ENCODE measurements at regions not wholly inside any gene's neighbourhood (a gene's known extent, or its start where the extent isn't known, plus 50 kb on each side); places are given as distances from the start of the nearest gene placed in this dataset.

- Mint-ChIP-seq H3K4me3 (no peak overlapping the region), H3K27me3 (no peaks in the 10 kb centered on the region), H3K9me3 (peaks cover 2% of the 10 kb centered on the region), H3K36me3 (ENCODE audit: low read depth) (no peaks in the 10 kb centered on the region), H3K27ac (no peak overlapping the region), H3K4me1 (ENCODE audit: low read depth) (peaks cover 12% of the 10 kb centered on the region)
- no peak for DNase-seq
These were observed 67.7 kb upstream of the GCM1 start for GRCh38 chr6:53216301-53216700.

GRCh38 chr6:53214172-53214571, 65.5 kb upstream of the GCM1 start:
- Mint-ChIP-seq H3K4me3 (no peak overlapping the region), H3K27me3 (no peaks in the 10 kb centered on the region), H3K36me3 (ENCODE audit: low read depth) (no peaks in the 10 kb centered on the region), H3K4me1 (ENCODE audit: low read depth) (peaks cover 12% of the 10 kb centered on the region), H3K27ac (no peak overlapping the region), H3K9me3 (peaks cover 2% of the 10 kb centered on the region)
- no peak for DNase-seq

GRCh38 chr6:53210811-53211210, 62.2 kb upstream of the GCM1 start:
- Mint-ChIP-seq H3K36me3 (ENCODE audit: low read depth) (no peaks in the 10 kb centered on the region), H3K27ac (no peak overlapping the region), H3K4me3 (no peak overlapping the region), H3K9me3 (peaks cover 2% of the 10 kb centered on the region), H3K4me1 (ENCODE audit: low read depth) (peaks cover 5% of the 10 kb centered on the region), H3K27me3 (no peaks in the 10 kb centered on the region)
- no peak for DNase-seq

GRCh38 chr6:53209681-53210080, 61.0 kb upstream of the GCM1 start:
- H3K36me3 Mint-ChIP-seq (ENCODE audit: low read depth), result no peaks in the 10 kb centered on the region
- peaks cover 2% of the 10 kb centered on the region for H3K9me3 Mint-ChIP-seq
- H3K27ac Mint-ChIP-seq, result no peak overlapping the region
- DNase-seq, result no peak
- no peaks in the 10 kb centered on the region for H3K27me3 Mint-ChIP-seq
- peaks cover 5% of the 10 kb centered on the region for H3K4me1 Mint-ChIP-seq (ENCODE audit: low read depth)
- H3K4me3 Mint-ChIP-seq, result no peak overlapping the region

GRCh38 chr6:53205778-53206177, 57.1 kb upstream of the GCM1 start:
- Mint-ChIP-seq H3K9me3 (no peaks in the 10 kb centered on the region), H3K36me3 (ENCODE audit: low read depth) (no peaks in the 10 kb centered on the region), H3K27ac (no peak overlapping the region), H3K4me1 (ENCODE audit: low read depth) (peaks cover 7% of the 10 kb centered on the region), H3K4me3 (no peak overlapping the region), H3K27me3 (no peaks in the 10 kb centered on the region)
- no peak for DNase-seq

GRCh38 chr6:53203483-53203882, 54.8 kb upstream of the GCM1 start:
- no peaks in the 10 kb centered on the region for H3K9me3 Mint-ChIP-seq
- peak overlapping the region; percentile 61 for H3K27ac Mint-ChIP-seq
- H3K4me3 Mint-ChIP-seq, result no peak overlapping the region
- no peak for DNase-seq
- no peaks in the 10 kb centered on the region for H3K27me3 Mint-ChIP-seq
- H3K36me3 Mint-ChIP-seq (ENCODE audit: low read depth), result no peaks in the 10 kb centered on the region
- H3K4me1 Mint-ChIP-seq (ENCODE audit: low read depth), result peaks cover 7% of the 10 kb centered on the region

GRCh38 chr6:53202052-53202451, 53.4 kb upstream of the GCM1 start:
- Mint-ChIP-seq H3K9me3 (no peaks in the 10 kb centered on the region), H3K4me1 (ENCODE audit: low read depth) (peaks cover 7% of the 10 kb centered on the region)

GRCh38 chr6:53201270-53201669, 52.6 kb upstream of the GCM1 start:
- DNase-seq, result no peak
- Mint-ChIP-seq H3K27me3 (no peaks in the 10 kb centered on the region), H3K27ac (no peak overlapping the region), H3K36me3 (ENCODE audit: low read depth) (no peaks in the 10 kb centered on the region), H3K9me3 (no peaks in the 10 kb centered on the region), H3K4me3 (no peak overlapping the region), H3K4me1 (ENCODE audit: low read depth) (peaks cover 7% of the 10 kb centered on the region)

More at GRCh38 chr6:53202052-53202451, 53.4 kb upstream of the GCM1 start:
- Mint-ChIP-seq H3K36me3 (ENCODE audit: low read depth) (no peaks in the 10 kb centered on the region), H3K4me3 (no peak overlapping the region), H3K27ac (no peak overlapping the region), H3K27me3 (no peaks in the 10 kb centered on the region)
- DNase-seq, result no peak

- H3K36me3 Mint-ChIP-seq (ENCODE audit: low read depth), result no peaks in the 10 kb centered on the region
- no peak overlapping the region for H3K4me3 Mint-ChIP-seq
- H3K27ac Mint-ChIP-seq, result no peak overlapping the region
- H3K4me1 Mint-ChIP-seq (ENCODE audit: low read depth), result peaks cover 7% of the 10 kb centered on the region
- H3K9me3 Mint-ChIP-seq, result no peaks in the 10 kb centered on the region
- no peak for DNase-seq
- H3K27me3 Mint-ChIP-seq, result no peaks in the 10 kb centered on the region
These were observed 51.1 kb upstream of the GCM1 start for GRCh38 chr6:53199765-53200164.

GRCh38 chr6:53199156-53199555, 50.5 kb upstream of the GCM1 start:
- Mint-ChIP-seq H3K27ac (no peak overlapping the region), H3K4me3 (no peak overlapping the region), H3K36me3 (ENCODE audit: low read depth) (no peaks in the 10 kb centered on the region), H3K4me1 (ENCODE audit: low read depth) (peaks cover 7% of the 10 kb centered on the region), H3K27me3 (no peaks in the 10 kb centered on the region), H3K9me3 (no peaks in the 10 kb centered on the region)
- no peak for DNase-seq

Data from activated T-cell treated with anti-CD3 and anti-CD28 coated beads, Interleukin-2, amount 50 U/mL, for 24 hours (primary cell).